IPS DF 6.9 (cell line): ENCODE measurements at regions not wholly inside any gene's neighbourhood (a gene's known extent, or its start where the extent isn't known, plus 50 kb on each side); places are given as distances from the start of the nearest gene placed in this dataset.
A peak's percentile ranks its signal among the peaks of the same experiment; 100 is the strongest.

Experiments
- DNase-seq: peaks from one replicate; pipeline ENCODE4 v3.0.0-alpha.2; 2013; ENCODE audit warnings: low read depth, low spot score
- H3K27ac ChIP-seq: one replicate; pipeline ENCODE4 v1.5.1; 2013; ENCODE audit warnings: low read length, control low read depth
- H3K27me3 ChIP-seq: 2 replicates; pipeline ENCODE4 v1.6.1; 2013; ENCODE audit warnings: mild to moderate bottlenecking, low read length; ENCODE audit not compliant: control insufficient read depth, insufficient read depth
- H3K36me3 ChIP-seq: 2 replicates; pipeline ENCODE4 v1.6.1; 2013; ENCODE audit warnings: low read length; ENCODE audit not compliant: control insufficient read depth, insufficient read depth
- H3K4me1 ChIP-seq: 2 replicates; pipeline ENCODE4 v1.6.1; 2013; ENCODE audit warnings: low read length; ENCODE audit not compliant: control insufficient read depth, insufficient read depth
- H3K4me3 ChIP-seq: 2 replicates; pipeline ENCODE4 v1.5.1; 2013; ENCODE audit warnings: mild to moderate bottlenecking, low read length
- H3K9me3 ChIP-seq: 2 replicates; pipeline ENCODE4 v1.6.1; 2013; ENCODE audit warnings: low read length, inconsistent platforms; ENCODE audit not compliant: control insufficient read depth, insufficient read depth
- WGBS: extraction: QIAGEN DNeasy Blood & Tissue Kit; methylation state at CpG from one replicate; pipeline ENCODE4 v1.1.7; 2013; ENCODE audit warnings: mixed read lengths, missing lambda C conversion rate; ENCODE audit not compliant: insufficient read length, insufficient coverage; 5-methylcytosine and 5-hydroxymethylcytosine counted together

DNA sequence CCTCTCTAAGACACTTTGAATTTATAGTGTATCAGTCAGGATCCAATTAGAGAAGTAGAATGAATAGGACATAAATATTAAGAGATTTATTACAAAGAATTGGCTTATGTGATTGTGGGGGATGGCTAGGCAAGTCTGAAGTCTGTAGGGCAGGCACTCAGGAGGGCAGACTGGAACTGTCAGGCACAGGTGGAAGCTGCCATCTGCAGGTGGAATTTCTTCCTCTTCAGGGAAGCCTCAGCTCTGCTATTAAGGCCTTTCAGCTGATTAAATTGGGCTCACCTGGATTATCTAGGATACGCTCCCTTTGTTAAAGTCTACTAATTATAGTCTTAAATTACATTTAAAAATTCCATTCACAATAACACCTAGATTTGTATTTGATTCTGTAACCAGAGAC is 92.0 kb upstream of the HAO2 start:
- no peaks in the 10 kb centered on the region for H3K27me3 ChIP-seq
- no peak overlapping the region for H3K4me3 ChIP-seq
- no peaks in the 10 kb centered on the region for H3K36me3 ChIP-seq
- no peak for DNase-seq
- WGBS, result no CpG with 5 or more reads among the region's 1 CpG
- no peaks in the 10 kb centered on the region for H3K9me3 ChIP-seq
- H3K4me1 ChIP-seq, result no peaks in the 10 kb centered on the region
- no peak overlapping the region for H3K27ac ChIP-seq

DNA sequence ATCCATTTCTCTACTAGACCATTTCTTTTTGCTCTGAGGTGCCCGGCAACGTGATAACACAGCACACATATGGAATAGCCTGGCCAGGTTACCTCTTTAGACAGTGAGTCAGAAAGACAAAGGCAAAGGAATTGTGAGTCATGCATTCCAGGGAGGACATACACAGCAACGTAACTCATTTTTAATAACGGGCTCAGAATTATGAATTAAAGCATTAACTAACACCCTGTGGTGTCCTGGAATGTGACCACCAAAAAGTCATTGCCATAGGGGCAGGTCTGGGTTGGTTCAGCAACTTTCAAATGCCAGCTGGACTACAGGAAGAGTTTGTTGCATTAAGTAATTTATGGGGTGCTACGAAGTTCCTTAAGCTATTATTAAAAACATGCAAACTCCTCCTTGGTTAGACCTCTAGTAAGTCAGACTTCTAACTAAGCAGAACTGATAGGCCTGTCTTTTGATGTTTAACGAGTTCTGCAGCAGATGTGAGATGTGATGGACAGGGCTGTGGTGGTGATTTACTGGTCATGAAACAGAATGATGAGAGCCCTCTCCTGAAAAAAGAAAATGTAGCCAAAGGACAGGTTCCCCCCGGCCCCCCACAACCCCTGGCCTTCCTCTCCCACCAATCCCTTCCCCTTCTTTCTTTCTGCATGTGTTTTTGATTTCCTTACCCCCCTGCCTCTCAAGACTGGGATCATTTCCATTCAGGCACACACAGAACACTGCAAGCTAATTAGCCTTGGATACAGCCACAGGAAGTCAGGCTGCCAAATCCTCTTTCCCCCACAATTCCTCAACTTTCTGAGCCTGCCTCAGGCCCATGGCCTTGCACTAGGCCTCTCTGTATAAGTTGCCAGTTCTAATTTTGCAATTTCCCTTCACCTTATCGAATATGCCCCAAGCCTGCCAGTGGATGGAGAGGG is 88.9 kb upstream of the HAO2 start:
- Histone ChIP-seq H3K27me3 (no peaks in the 10 kb centered on the region), H3K4me1 (no peaks in the 10 kb centered on the region), H3K4me3 (no peak overlapping the region), H3K9me3 (no peaks in the 10 kb centered on the region), H3K27ac (no peak overlapping the region), H3K36me3 (no peaks in the 10 kb centered on the region)
- WGBS, result no CpG with 5 or more reads among the region's 8 CpGs
- no peak for DNase-seq

DNA sequence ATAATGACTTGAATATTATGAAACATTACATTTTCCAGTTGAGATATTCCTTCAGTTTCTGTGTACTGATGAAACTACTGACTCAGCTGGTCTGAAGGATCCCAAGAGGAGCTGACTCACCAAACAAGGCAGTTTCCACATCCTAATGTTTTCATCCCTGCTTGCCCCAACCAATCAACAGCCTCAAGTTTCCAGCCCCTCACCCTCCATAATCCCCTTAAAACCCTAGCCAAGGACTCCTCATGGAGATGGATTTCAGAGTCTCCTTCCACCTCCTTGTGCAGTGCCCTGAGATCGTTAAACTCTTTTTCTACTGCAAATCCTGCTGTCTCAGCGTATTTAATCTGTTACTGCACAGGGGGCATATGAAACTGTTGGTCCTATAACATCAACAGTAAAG is 83.1 kb upstream of the HAO2 start:
- no CpG with 5 or more reads among the region's 2 CpGs for WGBS
- DNase-seq, result no peak

DNA sequence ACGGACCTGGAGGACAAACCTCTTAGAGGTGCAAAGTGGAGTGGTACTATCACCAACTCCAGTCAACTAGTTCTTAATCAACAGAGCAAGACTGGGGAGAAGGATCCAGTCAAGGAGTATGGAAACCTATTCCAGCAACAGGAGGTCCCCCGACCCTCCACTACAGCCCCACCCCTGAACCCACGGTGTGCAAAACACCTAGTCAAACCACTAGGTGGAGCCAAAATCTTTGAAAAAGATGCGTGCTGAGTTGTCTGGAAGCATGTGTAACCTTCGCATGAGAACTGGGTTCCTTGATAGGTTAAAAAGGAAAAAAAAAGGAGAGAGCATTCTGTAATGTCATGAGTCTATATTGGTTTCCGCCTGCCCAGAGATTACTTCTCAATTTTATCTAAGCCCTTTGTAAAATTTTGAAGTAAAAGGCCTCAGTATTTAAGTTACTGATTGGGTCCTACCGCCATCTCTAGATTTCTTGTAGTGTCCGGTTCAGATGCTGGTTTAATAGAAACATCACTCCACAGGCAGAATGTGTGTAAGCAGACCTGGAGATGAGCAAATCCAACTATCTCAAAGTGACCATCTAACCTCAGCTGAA is 81.9 kb upstream of the HAO2 start:
- DNase-seq, result peak; percentile 50
- Histone ChIP-seq H3K36me3 (no peaks in the 10 kb centered on the region), H3K27me3 (no peaks in the 10 kb centered on the region), H3K4me3 (no peak overlapping the region), H3K9me3 (no peaks in the 10 kb centered on the region), H3K27ac (no peak overlapping the region), H3K4me1 (no peaks in the 10 kb centered on the region)
- no CpG with 5 or more reads among the region's 8 CpGs for WGBS

More for the DNA sequence above, 83.1 kb upstream of the HAO2 start:
- Histone ChIP-seq H3K36me3 (no peaks in the 10 kb centered on the region), H3K27ac (no peak overlapping the region), H3K4me1 (no peaks in the 10 kb centered on the region), H3K4me3 (no peak overlapping the region), H3K9me3 (no peaks in the 10 kb centered on the region), H3K27me3 (no peaks in the 10 kb centered on the region)

DNA sequence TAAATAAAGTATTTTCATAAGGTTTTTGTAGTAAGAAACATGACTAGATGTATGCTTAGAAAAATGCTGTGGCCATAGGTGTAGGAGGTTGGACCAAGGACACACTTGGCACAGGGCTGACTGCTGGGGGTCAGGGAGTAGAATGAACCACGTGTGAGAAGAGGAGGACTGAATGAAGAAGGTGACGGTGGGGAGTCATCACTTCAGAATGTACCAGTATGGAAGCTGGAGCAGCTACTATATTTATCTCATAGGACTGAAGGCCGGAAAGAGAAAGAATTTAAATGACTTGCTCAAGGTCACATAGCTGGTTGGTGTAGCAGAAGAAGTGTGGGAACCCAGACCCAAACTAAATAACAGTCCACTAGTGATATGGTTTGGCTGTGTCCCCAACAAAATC is 79.8 kb upstream of the HAO2 start:
- no peaks in the 10 kb centered on the region for H3K36me3 ChIP-seq
- DNase-seq, result no peak
- H3K9me3 ChIP-seq, result no peaks in the 10 kb centered on the region
- no peaks in the 10 kb centered on the region for H3K27me3 ChIP-seq
- H3K4me3 ChIP-seq, result no peak overlapping the region
- no peak overlapping the region for H3K27ac ChIP-seq
- no CpG with 5 or more reads among the region's 3 CpGs for WGBS
- no peaks in the 10 kb centered on the region for H3K4me1 ChIP-seq

DNA sequence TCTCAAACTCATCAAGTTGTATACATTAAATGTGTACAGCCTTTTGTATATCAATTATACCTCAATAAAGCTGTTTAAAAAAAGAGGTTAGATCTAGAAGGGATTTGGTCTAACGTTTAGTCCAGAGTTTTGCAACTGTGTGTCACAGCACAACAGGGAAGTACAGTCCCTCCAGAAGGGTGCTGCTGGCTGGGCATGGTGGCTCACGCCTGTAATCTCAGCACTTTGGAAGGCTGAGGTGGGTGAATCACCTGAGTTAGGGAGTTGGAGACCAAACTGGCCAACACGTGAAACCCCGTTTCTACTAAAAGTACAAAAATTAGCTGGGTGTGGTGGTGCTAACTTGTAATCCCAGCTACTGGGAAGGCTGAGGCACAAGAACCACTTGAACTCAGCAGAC is 78.3 kb upstream of the HAO2 start:
- H3K4me3 ChIP-seq, result no peak overlapping the region
- no peaks in the 10 kb centered on the region for H3K27me3 ChIP-seq
- no peak for DNase-seq
- H3K36me3 ChIP-seq, result no peaks in the 10 kb centered on the region
- H3K27ac ChIP-seq, result no peak overlapping the region
- no peaks in the 10 kb centered on the region for H3K9me3 ChIP-seq
- peaks cover 2% of the 10 kb centered on the region; the same call in 1 of the 2 replicates for H3K4me1 ChIP-seq
- no CpG with 5 or more reads among the region's 4 CpGs for WGBS

DNA sequence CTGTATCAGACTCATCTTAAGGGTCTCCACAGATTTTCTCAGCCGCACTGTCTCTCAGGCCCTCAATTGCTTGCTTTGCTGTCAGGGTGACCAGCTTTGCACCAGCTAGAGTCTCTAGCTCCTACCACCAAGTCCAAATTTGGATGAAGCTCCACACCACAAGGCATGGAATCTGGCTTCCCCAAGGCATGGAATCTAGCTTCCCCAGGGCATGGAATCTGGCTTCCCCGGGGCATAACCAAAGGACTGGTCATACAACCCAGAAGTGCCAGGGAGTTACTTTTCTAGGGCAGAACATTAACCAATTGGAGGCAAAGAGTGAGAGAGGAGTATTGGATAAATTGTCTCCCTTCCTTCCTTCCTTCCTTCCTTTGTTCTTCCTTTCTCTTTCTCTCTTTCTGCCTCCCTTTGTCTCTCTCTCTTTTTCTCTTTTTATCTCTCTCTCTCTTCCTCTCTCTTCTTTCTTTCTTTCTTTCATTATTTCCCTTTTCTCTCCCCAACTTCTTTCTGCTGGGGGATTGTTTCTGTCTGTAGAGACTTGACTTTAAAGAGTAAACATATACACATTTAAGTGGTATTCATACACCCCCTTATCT is 76.9 kb upstream of the HAO2 start:
- WGBS, result no CpG with 5 or more reads among the region's 2 CpGs
- Histone ChIP-seq H3K27ac (no peak overlapping the region), H3K36me3 (no peaks in the 10 kb centered on the region), H3K9me3 (no peaks in the 10 kb centered on the region), H3K4me1 (peaks cover 2% of the 10 kb centered on the region; the same call in 1 of the 2 replicates), H3K4me3 (no peak overlapping the region), H3K27me3 (no peaks in the 10 kb centered on the region)
- DNase-seq, result no peak

DNA sequence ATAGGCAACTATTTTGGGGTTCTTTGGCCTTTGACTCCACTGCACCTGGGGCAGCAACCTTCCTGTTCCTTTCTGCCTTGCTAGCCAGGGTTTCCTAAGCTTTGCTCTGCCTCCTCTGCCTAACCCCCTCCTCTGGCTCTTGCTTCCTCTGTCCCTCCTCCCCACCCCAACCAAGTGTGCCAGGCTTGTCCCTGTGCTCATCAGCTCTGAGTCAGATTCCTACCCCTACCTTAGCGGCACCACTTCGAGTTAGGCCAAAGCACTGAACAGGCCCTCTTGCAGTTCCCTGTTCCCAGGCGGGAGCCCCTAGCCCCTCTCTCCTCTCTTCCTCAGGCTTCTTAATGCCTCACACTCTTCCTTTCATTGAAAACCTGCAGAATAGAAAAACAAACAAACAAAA is 74.8 kb upstream of the HAO2 start:
- WGBS, result no CpG with 5 or more reads among the region's 3 CpGs

DNA sequence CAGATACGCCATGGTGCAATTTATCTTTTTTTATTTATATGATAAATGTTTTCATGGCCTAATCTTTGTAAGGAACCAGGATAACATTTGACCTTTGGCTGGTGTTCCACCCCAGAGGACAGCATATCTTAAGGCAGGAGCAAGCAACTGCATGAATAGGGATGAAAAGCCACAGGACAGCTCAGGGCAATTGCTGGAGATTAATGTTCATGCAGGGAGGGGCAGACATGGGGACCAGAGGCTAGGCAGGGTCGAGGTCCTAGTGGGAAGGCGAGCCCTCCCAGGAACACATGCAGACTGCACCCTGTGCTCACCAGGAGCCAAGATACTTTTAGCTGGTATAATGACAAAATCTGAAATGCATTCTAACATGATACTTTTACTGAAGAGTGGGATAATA is 74.4 kb upstream of the HAO2 start:
- H3K27me3 ChIP-seq, result no peaks in the 10 kb centered on the region
- no peaks in the 10 kb centered on the region for H3K9me3 ChIP-seq
- H3K4me3 ChIP-seq, result no peak overlapping the region
- peaks cover 2% of the 10 kb centered on the region; the same call in 1 of the 2 replicates for H3K4me1 ChIP-seq
- no CpG with 5 or more reads among the region's 3 CpGs for WGBS
- no peak overlapping the region for H3K27ac ChIP-seq
- DNase-seq, result no peak
- H3K36me3 ChIP-seq, result no peaks in the 10 kb centered on the region

More for the DNA sequence above, 74.8 kb upstream of the HAO2 start:
- DNase-seq, result no peak
- no peaks in the 10 kb centered on the region for H3K9me3 ChIP-seq
- H3K36me3 ChIP-seq, result no peaks in the 10 kb centered on the region
- H3K27ac ChIP-seq, result no peak overlapping the region
- H3K27me3 ChIP-seq, result no peaks in the 10 kb centered on the region
- H3K4me1 ChIP-seq, result peaks cover 2% of the 10 kb centered on the region; the same call in 1 of the 2 replicates
- no peak overlapping the region for H3K4me3 ChIP-seq

DNA sequence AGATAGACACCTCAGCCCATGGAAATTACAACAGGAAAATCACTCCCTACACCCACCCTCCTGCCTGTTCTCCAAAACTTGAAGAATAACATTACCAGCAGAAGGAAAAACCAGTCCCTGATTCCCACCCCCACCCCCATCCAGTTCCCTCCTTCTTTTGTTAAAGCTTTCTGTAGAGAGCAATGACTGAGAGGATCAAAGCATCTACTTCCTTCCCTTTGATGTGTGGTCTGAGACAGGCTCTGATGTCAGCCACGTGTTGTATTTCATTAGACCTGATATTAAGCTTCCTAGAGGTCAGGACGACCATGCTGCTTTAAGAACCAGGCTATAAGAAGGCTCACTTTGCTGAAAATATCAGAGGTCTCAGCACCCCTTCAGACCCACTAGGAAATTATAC is 73.9 kb upstream of the HAO2 start:
- Histone ChIP-seq H3K4me3 (no peak overlapping the region), H3K4me1 (peaks cover 2% of the 10 kb centered on the region; the same call in 1 of the 2 replicates), H3K36me3 (no peaks in the 10 kb centered on the region), H3K9me3 (no peaks in the 10 kb centered on the region), H3K27me3 (no peaks in the 10 kb centered on the region), H3K27ac (no peak overlapping the region)
- DNase-seq, result no peak
- WGBS, result no CpG with 5 or more reads among the region's 2 CpGs
